T-helper 9 cell (primary cell): ENCODE measurements at regions not wholly inside any gene's neighbourhood (a gene's known extent, or its start where the extent isn't known, plus 50 kb on each side); places are given as distances from the start of the nearest gene placed in this dataset.
"Not testable (repeated sequence)": the region's sequence is repeated elsewhere in the genome, so short reads cannot be mapped to it uniquely, and the experiment has no call there.

ENCODE experiments used
- DNase-seq: peaks from one replicate; pipeline ENCODE4 v3.0.0-alpha.2; 2020

GRCh38 chr10:90286941-90287340 lies 570.9 kb downstream of the HTR7 start:
- no peak for DNase-seq

DNA sequence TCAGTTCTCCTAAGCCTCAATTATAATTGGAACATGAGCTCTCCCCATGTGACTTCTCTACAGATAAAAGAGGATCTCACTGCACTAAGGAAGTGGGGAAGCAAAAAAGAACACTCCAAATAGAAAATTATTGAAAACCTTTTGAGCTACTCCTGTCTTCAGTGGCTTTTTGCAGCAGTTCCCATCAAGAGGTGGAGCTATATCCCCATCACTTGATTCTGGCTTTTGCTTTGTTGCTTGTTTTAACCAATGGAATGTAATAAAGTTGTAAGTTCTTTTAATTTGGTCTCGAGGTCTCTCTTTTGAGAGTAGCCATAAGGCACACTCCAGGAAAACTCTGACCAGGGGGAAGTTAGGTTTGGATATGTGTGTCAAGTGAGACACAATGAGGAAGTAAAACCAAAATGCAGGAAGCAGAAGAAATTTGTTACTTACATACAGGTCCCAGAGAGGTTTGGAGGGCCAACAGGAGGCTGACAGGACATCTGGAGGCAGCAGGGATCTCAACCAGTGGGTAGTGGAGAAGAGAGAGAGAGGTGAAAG lies 569.4 kb downstream of the HTR7 start:
- DNase-seq: no peak

- no peak for DNase-seq
Observed at GRCh38 chr10:90289037-90289436, 568.8 kb downstream of the HTR7 start.

GRCh38 chr10:90293616-90294015 lies 564.2 kb downstream of the HTR7 start:
- no peak for DNase-seq

GRCh38 chr10:90294821-90295540 lies 562.9 kb downstream of the HTR7 start:
- DNase-seq: not testable (repeated sequence)

DNA sequence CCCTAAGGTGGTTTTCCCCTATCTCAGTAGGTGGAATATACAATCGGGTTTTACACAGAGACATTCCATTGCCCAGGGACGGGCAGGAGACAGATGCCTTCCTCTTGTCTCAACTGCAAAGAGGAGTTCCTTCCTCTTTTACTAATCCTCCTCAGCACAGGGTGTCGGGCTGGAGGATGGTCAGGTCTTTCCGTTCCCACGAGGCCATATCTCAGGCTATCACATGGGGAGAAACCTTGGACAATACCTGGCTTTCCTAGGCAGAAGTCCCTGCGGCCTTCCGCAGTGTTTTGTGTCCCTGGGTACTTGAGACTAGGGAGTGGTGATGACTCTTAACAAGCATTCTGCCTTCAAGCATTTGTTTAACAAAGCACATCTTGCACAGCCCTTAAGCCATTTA lies 555.8 kb downstream of the HTR7 start:
- not testable (repeated sequence) for DNase-seq

DNA sequence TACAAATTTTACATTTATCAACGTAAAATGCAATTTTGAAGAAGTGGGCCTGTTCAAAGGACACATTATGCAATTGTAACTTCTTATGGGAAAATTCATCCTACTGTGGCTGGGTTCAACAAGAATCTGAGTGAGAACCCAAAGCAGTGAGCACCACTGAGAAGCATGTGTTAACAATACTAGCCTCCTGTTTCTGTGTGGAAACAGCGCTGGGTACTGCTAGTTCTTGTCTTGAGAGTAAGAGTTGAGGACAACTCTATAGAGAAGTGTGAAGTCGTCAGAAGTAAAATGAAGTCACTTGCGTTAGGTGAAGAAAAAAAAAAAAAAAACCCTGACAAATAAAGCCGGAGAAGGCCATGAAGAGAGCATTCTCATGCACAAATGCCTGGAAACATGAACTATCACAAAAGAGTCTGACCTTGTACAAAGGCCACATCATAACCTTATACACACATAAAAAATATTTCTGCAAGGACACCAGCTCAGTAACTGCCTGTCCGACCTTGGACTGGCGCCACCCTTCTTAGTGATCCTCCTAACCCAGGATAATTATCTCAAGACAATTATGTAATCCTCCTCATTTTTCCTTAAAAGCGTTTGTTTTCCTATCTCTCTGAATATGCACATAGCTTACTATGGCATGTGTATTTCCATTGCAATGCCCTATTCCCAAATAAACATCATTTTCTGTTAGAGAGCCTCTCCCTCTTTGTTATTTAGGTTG lies 554.9 kb downstream of the HTR7 start:
- no peak for DNase-seq

- no peak for DNase-seq
Observed at GRCh38 chr10:90304533-90304932, 553.3 kb downstream of the HTR7 start.

GRCh38 chr10:90306187-90306586 lies 551.7 kb downstream of the HTR7 start:
- DNase-seq: no peak

- DNase-seq: no peak
Observed at GRCh38 chr10:90308223-90308622, 549.6 kb downstream of the HTR7 start.

DNA sequence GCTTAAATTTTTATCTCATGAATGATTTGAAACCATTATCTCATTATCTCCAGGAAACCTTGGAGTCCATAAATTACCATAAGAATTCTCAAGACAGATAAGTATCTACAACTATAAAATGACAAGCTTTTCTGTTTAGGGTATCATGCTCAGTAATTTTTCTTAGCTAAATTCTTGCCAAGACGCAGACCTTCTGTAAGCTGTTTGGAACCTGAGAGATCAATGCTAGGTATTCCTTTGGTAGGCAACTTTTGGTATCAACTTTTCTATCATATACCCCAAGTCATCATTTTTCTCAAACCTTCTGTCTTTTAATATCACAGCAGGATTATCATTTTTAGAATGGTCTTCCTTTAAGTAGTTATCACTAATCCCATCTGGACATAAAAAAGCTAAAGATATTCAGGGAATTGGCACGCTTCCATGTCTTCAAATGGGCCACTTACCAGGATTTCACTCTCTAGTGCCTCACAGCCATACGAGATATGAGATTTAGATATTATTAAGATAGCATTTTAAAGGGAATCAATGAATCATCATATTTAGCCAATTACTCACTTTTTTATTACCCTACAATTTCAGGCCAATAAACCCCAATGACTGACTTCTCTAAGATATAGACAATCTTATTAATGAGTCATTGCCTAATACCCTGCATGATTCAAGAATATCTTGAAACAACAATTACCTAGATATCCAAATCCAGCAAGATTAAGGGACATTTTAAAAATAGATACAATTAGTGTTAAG lies 544.1 kb downstream of the HTR7 start:
- DNase-seq: no peak

- no peak for DNase-seq
Observed at GRCh38 chr10:90314718-90315117, 543.1 kb downstream of the HTR7 start.

DNA sequence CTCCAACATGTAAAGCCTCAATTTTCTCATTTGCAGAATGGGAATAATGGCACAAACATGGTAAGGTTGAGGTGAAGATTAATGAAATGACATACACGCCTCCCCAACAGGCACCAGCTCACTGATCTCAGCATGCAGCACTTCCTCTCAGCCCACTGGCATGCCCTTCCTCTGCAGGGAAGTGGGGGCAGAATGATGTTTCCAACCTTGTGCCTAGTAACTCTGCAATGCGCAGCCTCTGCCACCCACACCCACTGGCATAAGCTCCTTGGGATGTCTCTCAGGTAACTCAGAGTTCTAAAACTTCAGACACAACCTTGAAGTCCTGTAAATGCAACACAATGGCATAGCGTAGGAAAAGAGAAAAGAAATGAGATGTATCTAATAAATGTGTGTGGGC lies 540.7 kb downstream of the HTR7 start:
- DNase-seq: no peak

DNA sequence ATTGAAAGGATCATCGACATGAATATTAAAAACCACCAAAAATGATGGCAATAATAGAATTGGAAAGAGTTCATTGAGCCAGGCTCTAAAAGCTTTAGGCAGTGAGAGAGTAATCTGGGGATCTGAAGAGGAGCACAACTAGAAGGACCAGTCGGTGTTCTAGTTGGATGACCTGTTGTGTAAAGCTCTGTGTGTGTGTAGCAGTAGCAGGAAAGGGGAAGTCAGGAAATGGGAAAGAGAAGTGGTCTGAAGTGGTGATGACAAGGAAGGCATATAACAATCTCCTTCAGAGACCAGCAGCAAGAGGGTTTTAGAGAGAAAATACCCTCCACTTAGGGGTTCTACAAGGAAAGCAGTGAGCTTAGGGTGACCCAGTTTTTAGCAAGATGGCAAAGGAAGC lies 539.2 kb downstream of the HTR7 start:
- no peak for DNase-seq

GRCh38 chr10:90319188-90319914 lies 538.5 kb downstream of the HTR7 start:
- DNase-seq: no peak

GRCh38 chr10:90321132-90321816 lies 536.6 kb downstream of the HTR7 start:
- DNase-seq: no peak

DNA sequence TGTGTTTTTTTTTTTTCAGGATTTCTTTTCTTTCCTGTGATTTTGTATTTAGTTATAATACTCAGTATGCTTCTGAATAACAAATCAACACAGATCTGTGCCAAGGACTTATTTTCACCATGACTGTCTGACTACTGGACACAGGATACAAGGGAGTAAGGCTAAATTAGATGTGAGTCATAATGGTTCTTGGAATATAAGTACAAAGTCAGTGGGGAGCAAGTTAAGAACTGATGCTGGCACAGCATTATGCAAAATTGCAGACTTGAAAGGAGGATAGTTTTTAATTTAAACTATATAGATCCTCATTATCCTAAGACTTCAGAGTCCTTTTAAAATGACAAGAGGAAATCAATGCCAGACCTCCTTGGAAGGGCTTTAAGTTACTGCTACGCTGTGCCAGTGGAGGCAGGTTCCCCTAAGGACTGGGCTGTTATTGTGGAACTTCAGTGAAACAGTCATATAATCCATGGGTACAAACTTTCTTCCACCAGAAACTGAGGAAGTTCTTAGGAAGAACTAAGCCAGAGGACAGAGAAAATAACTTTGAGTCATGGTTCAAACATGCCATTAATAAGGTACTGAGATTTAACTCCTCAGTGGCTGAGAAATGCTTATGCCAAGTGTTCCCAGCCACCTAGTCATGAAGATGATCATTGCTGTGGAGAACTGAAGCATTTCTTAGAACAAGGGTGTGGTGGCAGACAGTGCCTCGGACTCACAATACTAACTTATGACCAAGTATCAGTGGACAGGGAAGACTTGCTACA lies 531.2 kb downstream of the HTR7 start:
- DNase-seq: no peak

DNA sequence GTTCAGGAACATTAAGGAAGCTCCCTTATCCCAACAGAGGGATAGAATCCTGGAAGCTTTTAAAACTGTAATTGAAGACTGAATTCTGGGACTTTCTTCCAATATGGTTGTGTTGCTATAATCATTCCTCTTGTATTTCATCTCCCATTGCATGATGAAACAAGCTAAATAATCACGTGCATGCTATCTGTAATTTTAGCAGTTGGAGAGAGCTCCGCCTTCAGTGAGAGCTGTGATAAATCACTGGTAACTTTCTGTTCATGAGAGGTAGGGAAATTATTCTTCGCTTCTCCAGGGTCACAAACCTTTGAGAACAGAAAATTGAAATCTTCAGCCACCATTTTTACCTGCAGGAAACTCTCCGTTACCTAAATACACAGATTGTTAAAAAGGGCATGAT lies 530.2 kb downstream of the HTR7 start:
- DNase-seq: no peak

DNA sequence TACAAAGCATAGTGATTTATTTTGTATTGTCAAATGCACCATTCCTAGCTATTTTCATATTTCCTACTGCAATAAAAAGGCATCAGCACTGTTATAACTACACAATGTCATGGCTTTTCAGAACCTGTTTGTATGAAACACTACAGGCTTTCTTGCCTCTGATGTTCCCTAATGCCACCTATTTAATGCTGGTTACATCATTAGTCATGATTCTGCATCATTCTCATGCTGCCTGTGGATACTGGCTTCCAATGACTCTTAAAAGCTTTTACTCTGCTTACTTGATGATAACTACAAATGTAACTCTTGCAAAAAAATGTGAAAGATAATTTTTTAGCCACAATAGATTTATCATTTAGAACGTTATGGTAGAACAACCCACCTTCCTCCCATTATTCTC lies 529.4 kb downstream of the HTR7 start:
- DNase-seq: no peak

- no peak for DNase-seq
Observed at GRCh38 chr10:90328896-90329295, 528.9 kb downstream of the HTR7 start.

- DNase-seq: no peak
Observed at GRCh38 chr10:90337316-90337715, 520.5 kb downstream of the HTR7 start.
